Kidney tubule cell (primary cell): ENCODE measurements at regions not wholly inside any gene's neighbourhood (a gene's known extent, or its start where the extent isn't known, plus 50 kb on each side); places are given as distances from the start of the nearest gene placed in this dataset.
A peak's percentile ranks its signal among the peaks of the same experiment; 100 is the strongest.

Experiments used
- DNase-seq: peaks from one replicate; pipeline ENCODE4 v3.0.0-alpha.2; 2018; ENCODE audit warnings: low spot score

GRCh38 chr9:134487066-134487710 is 154.4 kb upstream of the COL5A1 start:
- no peak for DNase-seq

GRCh38 chr9:134488331-134489280 is 153.0 kb upstream of the COL5A1 start:
- no peak for DNase-seq

GRCh38 chr9:134489621-134490408 is 151.8 kb upstream of the COL5A1 start:
- no peak for DNase-seq

- DNase-seq = no peak
These were observed 151.2 kb upstream of the COL5A1 start for GRCh38 chr9:134490446-134490845.

- no peak for DNase-seq
These were observed 150.3 kb upstream of the COL5A1 start for GRCh38 chr9:134491196-134491835.

- DNase-seq = no peak
These were observed 149.7 kb upstream of the COL5A1 start for GRCh38 chr9:134491856-134492255.

GRCh38 chr9:134492281-134492691 is 149.3 kb upstream of the COL5A1 start:
- DNase-seq = no peak

- DNase-seq = no peak
These were observed 148.7 kb upstream of the COL5A1 start for GRCh38 chr9:134492721-134493460.

GRCh38 chr9:134493461-134494272 is 147.9 kb upstream of the COL5A1 start:
- no peak for DNase-seq

- DNase-seq = no peak
These were observed 147.3 kb upstream of the COL5A1 start for GRCh38 chr9:134494273-134494815.

GRCh38 chr9:134494905-134495304 is 146.7 kb upstream of the COL5A1 start:
- no peak for DNase-seq

GRCh38 chr9:134495881-134496412 is 145.7 kb upstream of the COL5A1 start:
- DNase-seq = no peak

GRCh38 chr9:134496413-134497282 is 145.0 kb upstream of the COL5A1 start:
- DNase-seq = no peak

- no peak for DNase-seq
These were observed 144.2 kb upstream of the COL5A1 start for GRCh38 chr9:134497283-134497860.

- no peak for DNase-seq
These were observed 142.8 kb upstream of the COL5A1 start for GRCh38 chr9:134498814-134499166.

GRCh38 chr9:134500931-134501760 is 140.5 kb upstream of the COL5A1 start:
- peak; percentile 3 for DNase-seq

- no peak for DNase-seq
These were observed 139.8 kb upstream of the COL5A1 start for GRCh38 chr9:134501761-134502265.
